ENCODE measurements at regions not wholly inside any gene's neighbourhood (a gene's known extent, or its start where the extent isn't known, plus 50 kb on each side); places are given as distances from the start of the nearest gene placed in this dataset.

GRCh38 chr6:140976806-140977205, 1155.9 kb upstream of the GJE1 start:
- TF ChIP-seq, protein P1, sequence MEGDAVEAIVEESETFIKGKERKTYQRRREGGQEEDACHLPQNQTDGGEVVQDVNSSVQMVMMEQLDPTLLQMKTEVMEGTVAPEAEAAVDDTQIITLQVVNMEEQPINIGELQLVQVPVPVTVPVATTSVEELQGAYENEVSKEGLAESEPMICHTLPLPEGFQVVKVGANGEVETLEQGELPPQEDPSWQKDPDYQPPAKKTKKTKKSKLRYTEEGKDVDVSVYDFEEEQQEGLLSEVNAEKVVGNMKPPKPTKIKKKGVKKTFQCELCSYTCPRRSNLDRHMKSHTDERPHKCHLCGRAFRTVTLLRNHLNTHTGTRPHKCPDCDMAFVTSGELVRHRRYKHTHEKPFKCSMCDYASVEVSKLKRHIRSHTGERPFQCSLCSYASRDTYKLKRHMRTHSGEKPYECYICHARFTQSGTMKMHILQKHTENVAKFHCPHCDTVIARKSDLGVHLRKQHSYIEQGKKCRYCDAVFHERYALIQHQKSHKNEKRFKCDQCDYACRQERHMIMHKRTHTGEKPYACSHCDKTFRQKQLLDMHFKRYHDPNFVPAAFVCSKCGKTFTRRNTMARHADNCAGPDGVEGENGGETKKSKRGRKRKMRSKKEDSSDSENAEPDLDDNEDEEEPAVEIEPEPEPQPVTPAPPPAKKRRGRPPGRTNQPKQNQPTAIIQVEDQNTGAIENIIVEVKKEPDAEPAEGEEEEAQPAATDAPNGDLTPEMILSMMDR (IDR thresholded peaks at IDR 0.05; ENCODE audit: poor library complexity, severe bottlenecking), result no peak
- TF ChIP-seq RAD21 (conservative IDR thresholded peaks at IDR 0.05) (no peak), EZH2 (IDR thresholded peaks at IDR 0.05; ENCODE audit: borderline replicate concordance, insufficient read depth, low read length, poor library complexity, severe bottlenecking) (no peak), SMC3 (conservative IDR thresholded peaks at IDR 0.05; ENCODE audit: poor library complexity) (no peak), REST (IDR thresholded peaks at IDR 0.05; ENCODE audit: borderline replicate concordance) (no peak), EP300 (conservative IDR thresholded peaks at IDR 0.05; ENCODE audit: poor library complexity, severe bottlenecking) (no peak), TAF1 (IDR thresholded peaks at IDR 0.05; ENCODE audit: low read depth) (no peak), POLR2AphosphoS5 (IDR thresholded peaks at IDR 0.05) (no peak), MXI1 (conservative IDR thresholded peaks at IDR 0.05; ENCODE audit: poor library complexity, severe bottlenecking) (no peak)

Data from neural cell (in vitro differentiated cells).